Kidney (tissue), 13 donors: ENCODE measurements at regions not wholly inside any gene's neighbourhood (a gene's known extent, or its start where the extent isn't known, plus 50 kb on each side); places are given as distances from the start of the nearest gene placed in this dataset.

Experiments used
- DNase-seq, 5 donors: peaks; one replicate each; pipeline ENCODE4 v3.0.0-alpha.2; 2013 to 2020
- FAIRE-seq: peaks from 2 replicates; lab custom pipeline; 2012; peaks lifted over from hg19 to GRCh38; lab: Jason Lieb, UNC
- H3K27ac ChIP-seq, 2 donors: one replicate each; pipeline ENCODE4 v1.7.0; 2013; ENCODE audit warnings: low read depth in 2 of 2, low read length in 2 of 2, inconsistent platforms in 1 of 2
- H3K27me3 ChIP-seq: one replicate; pipeline ENCODE4 v1.7.1; 2013; ENCODE audit warnings: low read length, inconsistent platforms; ENCODE audit not compliant: control insufficient read depth, insufficient read depth
- H3K36me3 ChIP-seq, 3 donors: one replicate each; pipeline versions ENCODE4 v1.7.0 to v1.7.1; 2013; ENCODE audit warnings: low read length in 3 of 3, control low read depth in 1 of 3, inconsistent platforms in 1 of 3; ENCODE audit not compliant: insufficient read depth in 3 of 3, control insufficient read depth in 2 of 3
- H3K4me1 ChIP-seq, 3 donors: one replicate each; pipeline versions ENCODE4 v1.7.0 to v1.7.1; 2013; ENCODE audit warnings: low read length in 3 of 3, inconsistent platforms in 1 of 3, low read depth in 1 of 3; ENCODE audit not compliant: control insufficient read depth in 2 of 3, insufficient read depth in 2 of 3
- H3K4me3 ChIP-seq, 3 donors: one replicate each; pipeline versions ENCODE4 v1.7.0 to v1.8.1; 2013; ENCODE audit warnings: low read length in 3 of 3, control low read depth in 1 of 3, inconsistent platforms in 1 of 3
- H3K9ac ChIP-seq, 3 donors: one replicate each; pipeline versions ENCODE4 v1.7.0 to v1.7.1; 2013; ENCODE audit warnings: low read length in 3 of 3, control low read depth in 1 of 3, inconsistent platforms in 1 of 3
- H3K9me3 ChIP-seq, 3 donors: one replicate each; pipeline versions ENCODE4 v1.7.0 to v1.7.1; 2013; ENCODE audit warnings: low read length in 3 of 3, control low read depth in 1 of 3, inconsistent platforms in 1 of 3; ENCODE audit not compliant: control insufficient read depth in 2 of 3, insufficient read depth in 1 of 3
- CTCF ChIP-seq: IDR thresholded peaks from 3 replicates; pipeline ENCODE4 v1.5.1; 2012; ENCODE audit warnings: mild to moderate bottlenecking, moderate library complexity, borderline replicate concordance; ENCODE audit not compliant: insufficient read depth; ENCODE audit errors: extremely low read depth
- intact Hi-C: fragments of 100-400 bp; cut with DNase I; formaldehyde crosslinking; loops from one replicate; pipeline ENCODE4 v1.11.1; 2022
- donor health status: control.
- donor health status: control.
- donor health status: control.
- donor health status: control.
- donor health status: control.
- donor health status: DM: yes; HTN: yes; CAD: no.
- donor health status: Normal renal cell carcinoma (clear cell type).

GRCh38 chr2:129189617-129190319 lies 789.7 kb upstream of the RAB6C start:
- no peaks in the 10 kb centered on the region for H3K27me3 ChIP-seq
- H3K9me3 ChIP-seq, result no peaks in the 10 kb centered on the region
- intact Hi-C loops, result no loop called here
- no peak overlapping the region for H3K4me3 ChIP-seq
- H3K4me1 ChIP-seq, result peaks cover 0 to 4% (median 0%) of the 10 kb centered on the region in 3 donors
- no peaks in the 10 kb centered on the region for H3K36me3 ChIP-seq
- H3K27ac ChIP-seq, result no peak overlapping the region
- DNase-seq (no peak), FAIRE-seq (no peak)
- no peak overlapping the region for H3K9ac ChIP-seq
- no peak for TF ChIP-seq CTCF

GRCh38 chr2:129190494-129190893 lies 789.0 kb upstream of the RAB6C start:
- DNase-seq (peak in 2 of 5 donors; percentile 60 to 61), FAIRE-seq (no peak)
- H3K4me1 ChIP-seq, result peaks cover 0 to 4% (median 0%) of the 10 kb centered on the region in 3 donors
- no peak overlapping the region for H3K9ac ChIP-seq
- no peak for TF ChIP-seq CTCF
- no peak overlapping the region for H3K27ac ChIP-seq
- H3K36me3 ChIP-seq, result no peaks in the 10 kb centered on the region
- H3K4me3 ChIP-seq, result no peak overlapping the region
- no peaks in the 10 kb centered on the region for H3K9me3 ChIP-seq
- intact Hi-C loops, result no loop called here
- H3K27me3 ChIP-seq, result no peaks in the 10 kb centered on the region

GRCh38 chr2:129191530-129191929 lies 787.9 kb upstream of the RAB6C start:
- no peak overlapping the region for H3K27ac ChIP-seq
- FAIRE-seq (no peak), DNase-seq (peak in 3 of 5 donors; percentile 42 to 49 (median 47))
- H3K4me3 ChIP-seq, result no peak overlapping the region
- no peaks in the 10 kb centered on the region for H3K9me3 ChIP-seq
- no peak overlapping the region for H3K9ac ChIP-seq
- intact Hi-C loops, result no loop called here
- no peaks in the 10 kb centered on the region for H3K27me3 ChIP-seq
- TF ChIP-seq CTCF, result no peak
- H3K36me3 ChIP-seq, result no peaks in the 10 kb centered on the region
- peaks cover 0 to 4% (median 0%) of the 10 kb centered on the region in 3 donors for H3K4me1 ChIP-seq
